Adrenal gland (tissue), 9 donors: ENCODE measurements at regions not wholly inside any gene's neighbourhood (a gene's known extent, or its start where the extent isn't known, plus 50 kb on each side); places are given as distances from the start of the nearest gene placed in this dataset.

Experiments
- DNase-seq, 7 donors: peaks; one replicate each; pipeline ENCODE4 v3.0.0-alpha.2; 2019 to 2020
- H3K27ac ChIP-seq, 5 donors: fragments of 200-600 bp; sonication (generic) in 4 of 5; 1 replicate in 3 of 5; 2 replicates in 2 of 5; pipeline versions ENCODE4 v1.5.1 to v1.8.0; 2016 to 2020; ENCODE audit warnings: mild to moderate bottlenecking in 1 of 5
- H3K27me3 ChIP-seq: fragments of 200-600 bp; 2 replicates; pipeline ENCODE4 v1.8.0; 2021
- H3K36me3 ChIP-seq, 2 donors: fragments of 200-600 bp; replicated peaks in 1 of 2; 1 replicate in 1 of 2; 2 replicates in 1 of 2; pipeline versions ENCODE4 v1.5.1 to v1.8.0; 2018 to 2022
- H3K4me1 ChIP-seq, 2 donors: fragments of 200-600 bp; replicated peaks in 1 of 2; 1 replicate in 1 of 2; 2 replicates in 1 of 2; pipeline versions ENCODE4 v1.5.1 to v1.8.0; 2018 to 2021
- H3K4me3 ChIP-seq, 4 donors: fragments of 200-600 bp; sonication (generic) in 3 of 4; one replicate each; pipeline ENCODE4 v1.5.1; 2016 to 2018
- H3K9me3 ChIP-seq, 3 donors: fragments of 200-600 bp; sonication (generic) in 1 of 3; replicated peaks in 1 of 3; 1 replicate in 2 of 3; 2 replicates in 1 of 3; pipeline versions ENCODE4 v1.5.1 to v1.8.0; 2016 to 2021
- POLR2A ChIP-seq, 2 donors: fragments of 450-650 bp; IDR thresholded peaks; one replicate each; pipeline ENCODE4 v1.6.1; 2017; ENCODE audit warnings: antibody characterized with exemption in 2 of 2, mild to moderate bottlenecking in 2 of 2, moderate library complexity in 1 of 2
- WGBS, 4 donors: extraction: QIAGEN DNeasy Blood & Tissue Kit in 2 of 4; methylation state at CpG; one replicate each; pipeline versions ENCODE4 v1.1.5 to v1.1.7; 2013 to 2017; 5-methylcytosine and 5-hydroxymethylcytosine counted together
- intact Hi-C, 2 donors: fragments of 100-400 bp; cut with DNase I; formaldehyde crosslinking; loops; one replicate each; pipeline versions ENCODE4 v1.14.1 to v1.15.0; 2022 to 2023
- TF ChIP-seq, protein P1 (sequence below), 6 experiments: fragments of 450-650 bp in 4 of 6; fragments of 200-600 bp in 2 of 6; sonication (generic) in 1 of 6; IDR thresholded peaks; 1 replicate in 5 of 6; 2 replicates in 1 of 6; pipeline versions ENCODE4 v1.5.1 to v1.8.0; 2016 to 2021; ENCODE audit warnings: antibody characterized with exemption in 6 of 6, mild to moderate bottlenecking in 2 of 6, moderate library complexity in 1 of 6
- donor health status: healthy with polysubstance abuse.
- donor health status: Bipolar disorder and iron deficiency.
- donor health status: DM: yes; HTN: yes; CAD: no.
- donor health status: DM: no; HTN: no; CAD: no.
- donor health status: DM: no; HTN: no; CAD: no.

DNA sequence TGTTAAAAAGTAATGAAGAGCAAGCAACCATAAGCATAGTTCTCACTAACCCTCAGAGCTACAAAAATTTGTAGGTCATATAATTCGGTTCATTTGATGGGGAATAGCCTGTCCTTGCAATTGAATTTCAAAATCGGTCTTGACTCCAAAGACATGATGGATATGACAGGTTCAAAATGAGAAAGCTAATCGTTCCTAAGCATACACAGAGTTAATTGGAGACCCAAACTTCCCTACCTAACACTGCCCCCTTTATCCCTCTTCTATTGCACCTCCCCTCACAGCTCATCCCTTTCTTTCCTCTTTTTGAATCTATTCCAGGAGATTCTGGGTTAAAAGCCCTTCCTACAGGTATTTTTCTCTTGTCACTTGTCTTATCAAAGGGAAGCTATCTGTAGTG is 390.0 kb upstream of the PTBP2 start:
- intact Hi-C loops = no loop called here
- Histone ChIP-seq H3K4me1 (no peaks in the 10 kb centered on the region), H3K9me3 (no peaks in the 10 kb centered on the region), H3K27ac (no peak overlapping the region), H3K36me3 (no peaks in the 10 kb centered on the region), H3K27me3 (no peaks in the 10 kb centered on the region), H3K4me3 (no peak overlapping the region)
- 63 to 84% (median 72%) methylated on average over 3 of the region's 3 CpGs for WGBS, 4 donors
- TF ChIP-seq, protein P1, sequence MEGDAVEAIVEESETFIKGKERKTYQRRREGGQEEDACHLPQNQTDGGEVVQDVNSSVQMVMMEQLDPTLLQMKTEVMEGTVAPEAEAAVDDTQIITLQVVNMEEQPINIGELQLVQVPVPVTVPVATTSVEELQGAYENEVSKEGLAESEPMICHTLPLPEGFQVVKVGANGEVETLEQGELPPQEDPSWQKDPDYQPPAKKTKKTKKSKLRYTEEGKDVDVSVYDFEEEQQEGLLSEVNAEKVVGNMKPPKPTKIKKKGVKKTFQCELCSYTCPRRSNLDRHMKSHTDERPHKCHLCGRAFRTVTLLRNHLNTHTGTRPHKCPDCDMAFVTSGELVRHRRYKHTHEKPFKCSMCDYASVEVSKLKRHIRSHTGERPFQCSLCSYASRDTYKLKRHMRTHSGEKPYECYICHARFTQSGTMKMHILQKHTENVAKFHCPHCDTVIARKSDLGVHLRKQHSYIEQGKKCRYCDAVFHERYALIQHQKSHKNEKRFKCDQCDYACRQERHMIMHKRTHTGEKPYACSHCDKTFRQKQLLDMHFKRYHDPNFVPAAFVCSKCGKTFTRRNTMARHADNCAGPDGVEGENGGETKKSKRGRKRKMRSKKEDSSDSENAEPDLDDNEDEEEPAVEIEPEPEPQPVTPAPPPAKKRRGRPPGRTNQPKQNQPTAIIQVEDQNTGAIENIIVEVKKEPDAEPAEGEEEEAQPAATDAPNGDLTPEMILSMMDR (IDR thresholded peaks at IDR 0.05) = no peak
- TF ChIP-seq POLR2A (IDR thresholded peaks at IDR 0.05) = no peak
- DNase-seq = no peak

DNA sequence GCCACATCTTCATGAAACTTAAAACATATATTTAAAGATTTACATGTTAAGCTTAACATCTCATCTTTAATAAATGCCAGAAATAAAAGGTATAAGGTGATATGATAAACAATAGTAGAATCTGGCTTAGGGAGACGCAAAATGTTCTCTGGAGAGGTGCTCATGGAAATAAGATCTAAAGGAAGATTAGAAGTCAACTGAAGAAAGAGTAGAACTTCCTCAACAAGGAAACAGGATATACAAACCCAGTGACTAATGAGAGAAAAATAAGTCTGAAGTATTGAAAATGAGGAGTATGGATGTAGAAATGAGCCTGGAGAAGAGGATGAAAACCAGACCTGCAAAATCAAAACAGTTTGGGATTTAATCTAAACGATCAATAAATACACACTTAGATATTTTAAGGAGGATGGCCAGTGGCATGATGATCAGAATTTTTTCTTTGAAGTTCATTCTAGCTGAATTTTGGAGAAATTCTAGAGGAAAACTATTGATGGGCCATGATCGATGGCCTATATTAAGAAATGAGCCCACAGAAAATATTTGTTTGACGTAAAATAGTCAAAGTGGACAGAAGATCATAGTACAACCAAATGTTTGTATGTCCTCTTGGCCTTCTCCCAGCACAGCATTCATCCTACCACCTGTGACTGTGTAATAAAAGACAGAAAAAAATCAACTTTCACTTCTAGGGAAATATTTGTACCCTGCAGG is 387.9 kb upstream of the PTBP2 start:
- H3K9me3 ChIP-seq = no peaks in the 10 kb centered on the region
- 76 to 94% (median 77%) methylated on average over 4 of the region's 4 CpGs for WGBS, 4 donors
- H3K36me3 ChIP-seq = no peaks in the 10 kb centered on the region
- no peaks in the 10 kb centered on the region for H3K4me1 ChIP-seq
- H3K27me3 ChIP-seq = no peaks in the 10 kb centered on the region
- no peak for DNase-seq
- TF ChIP-seq, protein P1 (IDR thresholded peaks at IDR 0.05) = no peak
- TF ChIP-seq POLR2A (IDR thresholded peaks at IDR 0.05) = no peak
- H3K4me3 ChIP-seq = no peak overlapping the region
- intact Hi-C loops = no loop called here
- H3K27ac ChIP-seq = no peak overlapping the region

GRCh38 chr1:96334236-96334557 is 387.4 kb upstream of the PTBP2 start:
- WGBS, 4 donors = 90 to 98% (median 96%) methylated on average over 4 of the region's 4 CpGs
- DNase-seq = no peak
- H3K36me3 ChIP-seq = no peaks in the 10 kb centered on the region

GRCh38 chr1:96338622-96339021 is 383.0 kb upstream of the PTBP2 start:
- Histone ChIP-seq H3K4me3 (no peak overlapping the region), H3K36me3 (no peaks in the 10 kb centered on the region), H3K27me3 (no peaks in the 10 kb centered on the region), H3K4me1 (no peaks in the 10 kb centered on the region), H3K27ac (no peak overlapping the region), H3K9me3 (no peaks in the 10 kb centered on the region)
- intact Hi-C loops = no loop called here
- no peak for DNase-seq
- 82 to 91% (median 86%) methylated on average over 2 of the region's 2 CpGs for WGBS, 4 donors
- TF ChIP-seq, protein P1 (IDR thresholded peaks at IDR 0.05) = no peak
- TF ChIP-seq POLR2A (IDR thresholded peaks at IDR 0.05) = no peak

More at GRCh38 chr1:96334236-96334557, 387.4 kb upstream of the PTBP2 start:
- no peak overlapping the region for H3K4me3 ChIP-seq
- TF ChIP-seq, protein P1 (IDR thresholded peaks at IDR 0.05) = no peak
- no peak for TF ChIP-seq POLR2A (IDR thresholded peaks at IDR 0.05)
- intact Hi-C loops = no loop called here
- no peaks in the 10 kb centered on the region for H3K27me3 ChIP-seq
- H3K9me3 ChIP-seq = no peaks in the 10 kb centered on the region
- no peak overlapping the region for H3K27ac ChIP-seq
- H3K4me1 ChIP-seq = no peaks in the 10 kb centered on the region
